HEK293 (cell line): ENCODE measurements at regions not wholly inside any gene's neighbourhood (a gene's known extent, or its start where the extent isn't known, plus 50 kb on each side); places are given as distances from the start of the nearest gene placed in this dataset.

ENCODE experiments used
- CTCF ChIA-PET: fragments of 350-600 bp; formaldehyde crosslinking; extraction: SDS; loops from one replicate; lab custom pipeline; 2021; ENCODE audit warnings: antibody characterized with exemption; lab: Yijun Ruan, JAX
- POLR2A ChIA-PET: fragments of 300-600 bp; formaldehyde crosslinking; extraction: SDS; loops from one replicate; lab custom pipeline; 2020; ENCODE audit warnings: antibody characterized with exemption, inconsistent platforms; lab: Yijun Ruan, JAX
- H3K27ac ChIP-seq: fragments of 200-500 bp; sonication (Bioruptor generic); 2 replicates; pipeline ENCODE4 v1.5.1; 2014; ENCODE audit warnings: low read depth, low read length, control low read depth, inconsistent platforms; ENCODE audit errors: extremely low read depth
- H3K36me3 ChIP-seq, 2 experiments: fragments of 200-500 bp in 1 of 2; sonication (Bioruptor generic) in 1 of 2; 1 replicate in 1 of 2; 2 replicates in 1 of 2; pipeline ENCODE4 v1.5.1; 2014 to 2017; ENCODE audit warnings: inconsistent platforms in 2 of 2, low read length in 2 of 2; ENCODE audit not compliant: control insufficient read depth in 2 of 2, insufficient read depth in 1 of 2
- H3K4me1 ChIP-seq: fragments of 200-500 bp; sonication (Bioruptor generic); 2 replicates; pipeline ENCODE4 v1.5.1; 2014; ENCODE audit warnings: mild to moderate bottlenecking, low read length, inconsistent platforms; ENCODE audit not compliant: control insufficient read depth, insufficient read depth
- H3K4me3 ChIP-seq: 2 replicates; pipeline ENCODE4 v1.5.1; 2011; ENCODE audit warnings: low read depth, mild to moderate bottlenecking, control low read depth, low read length, moderate library complexity
- H3K9me3 ChIP-seq: fragments of 200-500 bp; sonication (Bioruptor generic); 2 replicates; pipeline ENCODE4 v1.5.1; 2014; ENCODE audit warnings: low read depth, low read length, inconsistent platforms; ENCODE audit not compliant: control insufficient read depth, insufficient read depth
- CTCF ChIP-seq: fragments of 450-650 bp; formaldehyde crosslinking; IDR thresholded peaks from 2 replicates; pipeline ENCODE4 v1.5.1; 2016; ENCODE audit warnings: missing biosample characterization, missing genetic modification characterization
- ELK4 ChIP-seq: IDR thresholded peaks from 2 replicates; pipeline ENCODE4 v1.6.1; 2011; ENCODE audit warnings: mild to moderate bottlenecking, low read depth, low read length, borderline replicate concordance
- YY2 ChIP-seq: fragments of 450-650 bp; formaldehyde crosslinking; IDR thresholded peaks from 2 replicates; pipeline ENCODE4 v1.5.1; 2016; ENCODE audit warnings: missing biosample characterization, missing genetic modification characterization
- ZBTB1 ChIP-seq: fragments of 450-650 bp; formaldehyde crosslinking; IDR thresholded peaks from 2 replicates; pipeline ENCODE4 v1.5.1; 2016; ENCODE audit warnings: missing biosample characterization, missing genetic modification characterization
- ZNF132 ChIP-seq: fragments of 450-650 bp; formaldehyde crosslinking; IDR thresholded peaks from 2 replicates; pipeline ENCODE4 v1.5.1; 2017; ENCODE audit warnings: missing biosample characterization, missing genetic modification characterization, borderline replicate concordance
- ZNF350 ChIP-seq: fragments of 450-650 bp; formaldehyde crosslinking; IDR thresholded peaks from 2 replicates; pipeline ENCODE4 v1.5.0; 2017; ENCODE audit warnings: missing biosample characterization, mild to moderate bottlenecking, missing genetic modification characterization
- ZNF362 ChIP-seq: fragments of 450-650 bp; formaldehyde crosslinking; IDR thresholded peaks from 2 replicates; pipeline ENCODE4 v1.5.1; 2016; ENCODE audit warnings: missing biosample characterization, missing genetic modification characterization
- ZNF426 ChIP-seq: fragments of 450-650 bp; formaldehyde crosslinking; IDR thresholded peaks from 2 replicates; pipeline ENCODE4 v1.5.1; 2017; ENCODE audit warnings: missing biosample characterization, missing genetic modification characterization, mild to moderate bottlenecking, inconsistent platforms, moderate library complexity
- ZNF433 ChIP-seq: fragments of 450-650 bp; formaldehyde crosslinking; IDR thresholded peaks from 2 replicates; pipeline ENCODE4 v1.5.1; 2016; ENCODE audit warnings: missing biosample characterization, missing genetic modification characterization, low read depth
- ZNF48 ChIP-seq: fragments of 450-650 bp; formaldehyde crosslinking; IDR thresholded peaks from 2 replicates; pipeline ENCODE4 v1.5.1; 2016; ENCODE audit warnings: missing biosample characterization, missing genetic modification characterization
- ZNF513 ChIP-seq: fragments of 450-650 bp; IDR thresholded peaks from 2 replicates; pipeline ENCODE4 v1.5.1; 2018; ENCODE audit warnings: missing biosample characterization, missing genetic modification characterization
- ZNF514 ChIP-seq: fragments of 450-650 bp; formaldehyde crosslinking; IDR thresholded peaks from 2 replicates; pipeline ENCODE4 v1.5.1; 2016; ENCODE audit warnings: missing biosample characterization, missing genetic modification characterization
- ZNF544 ChIP-seq: fragments of 450-650 bp; formaldehyde crosslinking; IDR thresholded peaks from 2 replicates; pipeline ENCODE4 v1.5.0; 2017; ENCODE audit warnings: missing biosample characterization, missing genetic modification characterization
- ZNF621 ChIP-seq: fragments of 450-650 bp; formaldehyde crosslinking; IDR thresholded peaks from 2 replicates; pipeline ENCODE4 v1.5.1; 2017; ENCODE audit warnings: missing biosample characterization, missing genetic modification characterization
- ZNF645 ChIP-seq: fragments of 450-650 bp; formaldehyde crosslinking; IDR thresholded peaks from 2 replicates; pipeline ENCODE4; 2016; ENCODE audit warnings: missing biosample characterization, missing genetic modification characterization
- ZNF660 ChIP-seq: fragments of 450-650 bp; IDR thresholded peaks from 2 replicates; pipeline ENCODE4 v1.5.1; 2018; ENCODE audit warnings: missing biosample characterization, mild to moderate bottlenecking, missing genetic modification characterization
- ZNF747 ChIP-seq: fragments of 450-650 bp; formaldehyde crosslinking; IDR thresholded peaks from 2 replicates; pipeline ENCODE4 v1.5.1; 2016; ENCODE audit warnings: missing biosample characterization, missing genetic modification characterization
- ZNF768 ChIP-seq: fragments of 450-650 bp; formaldehyde crosslinking; IDR thresholded peaks from 2 replicates; pipeline ENCODE4 v1.5.1; 2018; ENCODE audit warnings: missing biosample characterization, mild to moderate bottlenecking, missing genetic modification characterization
- ZNF777 ChIP-seq: fragments of 450-650 bp; formaldehyde crosslinking; IDR thresholded peaks from 2 replicates; pipeline ENCODE4 v1.5.1; 2017; ENCODE audit warnings: missing biosample characterization, missing genetic modification characterization, borderline replicate concordance
- ZNF785 ChIP-seq: fragments of 450-650 bp; formaldehyde crosslinking; IDR thresholded peaks from 2 replicates; pipeline ENCODE4 v1.5.1; 2016; ENCODE audit warnings: missing biosample characterization, missing genetic modification characterization

- ChIA-PET POLR2A (no interaction called here), CTCF (no interaction called here)
- H3K4me3 ChIP-seq = no peak overlapping the region
- TF ChIP-seq ZNF132 (tag by site-specific recombination) = no peak
- no peak for TF ChIP-seq ZNF433 (tag by site-specific recombination)
- no peak for TF ChIP-seq ZNF777
- TF ChIP-seq YY2 = no peak
- no peak for TF ChIP-seq ZNF514 (tag by site-specific recombination)
- TF ChIP-seq ZNF785 (tag by site-specific recombination) = no peak
- TF ChIP-seq ZBTB1 (tag by site-specific recombination) = no peak
- TF ChIP-seq ELK4 = no peak
- no peak for TF ChIP-seq ZNF768 (tag by site-specific recombination)
- TF ChIP-seq ZNF513 (tag by site-specific recombination) = no peak
- no peak for TF ChIP-seq ZNF350 (tag by site-specific recombination)
- no peak for TF ChIP-seq ZNF747 (tag by site-specific recombination)
- TF ChIP-seq ZNF621 = no peak
- TF ChIP-seq ZNF660 = no peak
- TF ChIP-seq ZNF48 (tag by site-specific recombination) = no peak
- no peak for TF ChIP-seq ZNF362
- no peak for TF ChIP-seq CTCF (tag by site-specific recombination)
- TF ChIP-seq ZNF426 (tag by site-specific recombination) = no peak
- no peak overlapping the region for H3K27ac ChIP-seq
- no peaks in the 10 kb centered on the region for H3K4me1 ChIP-seq
- H3K9me3 ChIP-seq = no peaks in the 10 kb centered on the region
- H3K36me3 ChIP-seq = no peaks in the 10 kb centered on the region
Observed at GRCh38 chr18:38038242-38038641, 472.6 kb upstream of the CELF4 start.

GRCh38 chr18:38035193-38035592, 469.6 kb upstream of the CELF4 start:
- Histone ChIP-seq H3K27ac (no peak overlapping the region), H3K4me3 (no peak overlapping the region), H3K4me1 (no peaks in the 10 kb centered on the region), H3K9me3 (no peaks in the 10 kb centered on the region), H3K36me3 (no peaks in the 10 kb centered on the region)
- ChIA-PET POLR2A (no interaction called here), CTCF (no interaction called here)
- TF ChIP-seq ZNF645 (tag by site-specific recombination) (no peak), ZNF544 (tag by site-specific recombination) (no peak)
